ENCODE measurements at regions not wholly inside any gene's neighbourhood (a gene's known extent, or its start where the extent isn't known, plus 50 kb on each side); places are given as distances from the start of the nearest gene placed in this dataset.
"Not testable (repeated sequence)": the region's sequence is repeated elsewhere in the genome, so short reads cannot be mapped to it uniquely, and the experiment has no call there.

DNA sequence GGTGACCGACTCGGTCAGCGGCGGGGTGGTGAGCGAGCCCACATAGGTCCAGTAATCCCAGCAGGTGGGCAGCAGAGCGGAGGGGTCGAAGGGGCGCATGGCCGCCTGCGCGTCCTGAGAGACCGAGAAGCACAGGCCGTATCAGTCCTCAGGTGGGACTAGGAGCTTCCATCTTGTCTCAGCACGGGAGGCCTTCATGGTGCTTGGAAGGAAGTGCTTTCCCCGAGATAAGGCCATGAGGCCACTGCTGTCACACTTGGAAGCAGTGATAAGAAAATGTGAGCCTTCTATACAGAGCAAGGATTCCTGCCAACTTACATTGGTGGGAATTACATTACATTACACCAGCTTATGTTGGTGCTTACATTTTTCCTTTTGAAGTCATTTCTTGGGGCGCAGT, 62.6 kb upstream of the METTL9 start:
- DNase-seq: not testable (repeated sequence)

DNA sequence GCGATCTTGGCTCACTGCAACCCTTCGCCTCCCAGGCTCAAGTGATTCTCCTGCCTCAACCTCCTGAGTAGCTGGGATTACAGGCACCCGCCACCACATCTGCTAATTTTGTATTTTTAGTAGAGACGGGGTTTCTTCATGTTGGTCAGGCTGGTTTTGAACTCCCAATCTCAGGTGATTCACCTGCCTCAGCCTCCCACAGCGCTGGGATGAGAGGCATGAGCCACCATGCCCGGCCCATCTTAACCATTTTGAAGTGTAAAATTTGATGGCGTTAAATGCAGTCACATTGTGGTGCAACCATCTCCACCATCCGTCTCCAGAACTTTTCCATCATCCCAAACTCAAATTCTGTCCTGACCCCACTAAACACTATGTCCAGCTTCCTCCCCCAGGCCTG, 61.8 kb upstream of the METTL9 start:
- not testable (repeated sequence) for DNase-seq

DNA sequence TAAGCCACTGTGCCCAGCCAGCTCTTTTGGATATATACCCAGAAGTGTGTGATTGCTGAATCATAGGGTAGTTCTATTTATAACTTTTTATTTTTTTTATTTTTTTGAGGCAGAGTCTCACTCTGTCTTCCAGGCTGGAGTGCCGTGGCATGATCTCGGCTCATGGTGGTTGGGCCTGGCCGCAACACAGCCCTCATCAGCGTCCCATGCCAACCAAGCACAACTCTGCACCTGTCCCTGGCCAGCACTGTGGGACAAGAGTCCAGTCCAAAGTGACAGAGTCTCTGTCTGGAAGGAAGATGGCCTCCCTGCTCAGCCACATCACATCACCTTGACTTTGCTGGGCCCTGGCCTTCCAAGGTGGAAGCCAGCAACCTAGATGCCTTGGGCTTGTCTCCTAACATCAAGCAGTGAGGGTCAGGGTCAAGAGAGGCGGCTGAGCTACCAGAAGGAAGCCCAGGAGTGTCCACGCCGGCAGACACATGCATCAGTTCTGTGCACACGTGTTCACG, 60.2 kb upstream of the METTL9 start:
- DNase-seq: not testable (repeated sequence)

DNA sequence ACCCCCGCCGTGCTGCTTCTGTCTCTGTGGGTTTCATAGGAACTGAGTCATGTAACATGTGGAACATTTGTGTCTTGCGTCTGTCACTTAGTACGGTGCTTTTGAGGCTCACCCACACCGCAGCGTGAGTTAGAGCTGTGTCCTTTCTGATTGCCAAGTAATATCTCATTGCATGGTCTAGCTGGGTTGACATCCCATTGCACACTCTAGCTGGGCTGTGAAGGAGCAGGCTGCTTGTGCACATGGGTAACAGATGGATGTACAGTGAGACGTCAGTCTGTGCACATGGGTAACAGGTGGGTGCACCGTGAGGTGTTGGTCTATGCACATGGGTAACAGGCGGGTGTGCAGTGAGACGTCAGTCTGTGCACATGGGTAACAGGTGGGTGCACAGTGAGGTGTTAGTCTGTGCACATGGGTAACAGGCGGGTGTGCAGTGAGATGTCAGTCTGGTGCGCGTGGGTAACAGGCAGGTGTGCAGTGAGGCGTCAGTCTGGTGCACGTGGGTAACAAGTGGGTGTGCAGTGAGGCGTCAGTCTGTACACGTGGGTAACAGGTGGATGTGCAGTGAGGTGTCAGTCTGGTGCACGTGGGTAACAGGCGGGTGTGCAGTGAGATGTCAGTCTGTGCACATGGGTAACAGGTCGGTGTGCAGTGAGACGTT, 58.5 kb upstream of the METTL9 start:
- DNase-seq: not testable (repeated sequence)

DNA sequence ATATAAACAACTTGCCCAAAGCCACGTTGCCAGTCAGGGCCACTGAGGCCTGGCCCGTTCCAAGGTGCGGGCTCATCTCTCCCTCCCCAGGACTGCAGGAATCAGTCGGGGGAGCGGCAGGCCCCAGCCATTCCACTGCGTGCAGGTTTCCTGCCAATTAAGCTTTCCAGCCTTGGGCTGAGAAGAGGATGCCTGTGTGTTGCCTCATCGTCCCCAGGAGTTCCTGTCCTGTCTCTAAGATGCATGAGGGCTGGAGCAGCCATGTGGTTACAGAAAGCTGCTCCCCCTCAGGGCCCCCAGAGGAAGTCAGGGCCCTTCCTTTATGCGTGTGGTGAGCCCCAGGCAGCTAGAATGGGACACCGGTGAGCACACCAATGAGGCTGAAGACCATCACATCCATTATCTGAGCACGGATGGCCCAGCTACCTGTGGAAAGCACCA, 57.7 kb upstream of the METTL9 start:
- DNase-seq: not testable (repeated sequence)

DNA sequence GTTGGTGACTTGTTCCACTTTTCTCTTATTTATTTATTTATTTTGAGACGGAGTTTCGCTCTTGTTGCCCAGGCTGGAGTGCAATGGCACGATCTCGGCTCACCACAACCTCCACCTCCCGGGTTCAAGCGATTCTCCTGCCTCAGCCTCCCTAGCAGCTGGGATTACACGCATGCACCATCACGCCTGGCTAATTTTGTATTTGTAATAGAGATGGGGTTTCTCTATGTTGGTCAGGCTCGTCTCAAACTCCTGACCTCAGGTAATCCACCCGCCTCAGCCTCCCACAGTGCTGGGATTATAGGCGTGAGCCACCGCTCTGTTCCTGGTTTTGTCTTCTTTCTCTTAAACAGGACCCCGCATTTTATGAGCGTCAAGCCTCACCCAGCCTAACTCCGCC, 57.3 kb upstream of the METTL9 start:
- DNase-seq: not testable (repeated sequence)

DNA sequence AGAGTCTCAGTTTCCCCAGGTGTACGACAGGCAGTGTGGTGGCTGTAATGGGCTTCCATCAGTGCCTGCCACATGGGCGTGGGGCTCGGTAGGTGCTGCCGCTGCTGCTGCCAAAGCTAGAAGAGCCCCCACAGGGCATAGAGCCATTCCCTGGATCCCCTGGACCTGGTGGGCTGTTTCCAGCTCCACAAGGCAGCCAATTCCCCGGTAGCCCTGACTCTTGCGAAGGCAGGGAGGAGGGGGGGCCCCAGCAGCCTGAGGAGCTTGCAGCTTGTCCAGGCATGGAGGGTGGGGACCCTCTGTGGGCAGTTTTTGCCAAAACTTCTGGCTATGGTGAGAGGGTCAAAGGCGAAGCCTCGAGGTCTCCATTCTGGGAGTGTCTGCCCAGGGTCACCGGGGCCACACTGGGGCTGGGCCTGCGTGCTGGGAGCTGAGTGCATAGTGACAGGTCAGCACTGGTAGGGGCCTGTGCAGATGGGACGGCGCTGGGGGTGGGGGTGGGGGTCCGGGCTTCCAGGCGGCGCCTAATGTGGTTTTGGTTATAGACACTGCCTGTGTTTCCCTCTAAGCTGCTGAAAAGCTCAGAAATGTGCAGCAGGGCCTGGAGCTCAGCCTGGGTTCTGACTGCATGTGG, 56.8 kb upstream of the METTL9 start:
- not testable (repeated sequence) for DNase-seq

DNA sequence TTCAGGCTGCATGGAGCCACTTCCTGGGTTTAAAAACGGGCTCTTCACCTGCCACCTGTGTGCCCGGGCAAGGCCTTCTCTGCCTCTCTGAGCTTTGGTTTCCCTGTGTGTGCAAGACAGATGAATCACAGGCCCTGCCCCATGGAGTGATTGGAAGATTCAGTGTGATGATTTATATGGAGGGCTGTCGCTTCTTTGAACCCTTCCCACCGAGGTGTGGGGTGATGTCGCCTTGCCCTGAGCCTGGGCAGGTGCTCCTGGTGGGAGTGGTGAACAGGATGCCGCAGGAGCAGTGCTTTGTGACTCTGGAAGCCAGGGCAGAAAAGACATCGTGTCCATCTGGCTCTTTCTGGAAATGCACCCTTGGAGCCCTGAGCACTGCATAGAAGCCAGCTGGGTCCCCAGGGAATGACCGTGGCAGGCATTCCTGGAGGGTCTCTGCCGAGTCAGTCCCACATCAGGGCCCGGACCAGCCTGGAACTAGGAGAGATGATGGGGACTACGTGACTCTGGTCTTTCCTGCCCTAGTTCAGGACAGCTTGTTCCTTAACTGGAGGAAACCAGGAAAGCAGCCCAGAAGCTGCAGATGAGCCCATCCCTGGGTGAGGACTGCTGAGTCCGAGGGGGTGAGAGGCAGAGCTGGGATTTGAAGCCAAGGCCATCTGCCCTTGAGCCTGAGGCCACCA, 56.1 kb upstream of the METTL9 start:
- DNase-seq: not testable (repeated sequence)

DNA sequence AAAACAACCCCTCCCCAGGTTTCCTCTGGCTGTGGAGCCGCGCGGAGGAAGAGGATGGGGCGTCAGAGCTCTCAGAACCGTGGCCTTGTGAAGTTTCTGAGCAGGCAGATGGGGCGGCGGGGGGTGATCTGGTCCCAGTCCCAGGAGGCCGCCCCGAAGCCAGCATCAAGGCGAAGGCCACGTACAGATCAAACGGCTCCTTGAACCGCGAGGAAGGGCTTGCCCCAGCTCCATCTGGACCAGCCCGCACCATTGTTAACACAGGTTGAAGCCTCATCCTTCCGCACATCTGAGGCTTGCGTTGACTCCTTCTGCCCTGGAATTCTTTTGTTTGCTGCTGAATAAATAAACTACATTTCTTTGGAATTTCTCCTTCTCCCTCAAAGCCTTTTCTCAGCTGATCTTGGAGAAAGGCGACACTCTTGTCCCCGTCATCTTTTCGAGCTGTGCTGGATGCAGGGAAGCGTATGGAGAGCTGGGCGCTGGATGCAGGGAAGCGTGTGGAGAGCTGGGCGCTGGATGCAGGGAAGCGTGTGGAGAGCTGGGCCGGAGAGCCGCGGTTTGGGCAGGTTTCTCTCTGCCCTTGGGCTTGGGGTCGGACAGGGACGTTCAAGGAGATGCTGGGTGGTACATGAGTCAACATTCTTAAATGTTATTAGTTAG, 53.6 kb upstream of the METTL9 start:
- DNase-seq: not testable (repeated sequence)

DNA sequence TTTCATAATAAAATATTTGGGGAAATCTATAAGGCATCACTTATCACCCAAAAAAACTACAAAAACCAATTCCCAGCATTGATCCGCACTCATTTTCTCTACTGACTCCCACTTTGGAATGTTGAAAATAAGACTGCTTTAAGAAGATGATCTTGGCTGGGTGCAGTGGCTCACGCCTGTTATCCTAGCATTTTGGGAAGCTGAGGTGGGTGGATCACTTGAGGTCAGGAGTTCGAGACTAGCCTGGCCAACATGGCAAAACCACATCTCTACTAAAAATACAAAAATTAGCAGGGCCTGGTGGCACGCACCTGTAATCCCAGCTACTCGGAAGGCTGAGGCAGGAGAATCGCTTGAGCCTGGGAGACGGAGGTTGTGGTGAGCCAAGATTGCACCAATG, 50.0 kb upstream of the METTL9 start:
- DNase-seq: not testable (repeated sequence)

Data from SW 1271 (cell line).